ENCODE measurements at regions not wholly inside any gene's neighbourhood (a gene's known extent, or its start where the extent isn't known, plus 50 kb on each side); places are given as distances from the start of the nearest gene placed in this dataset.

- TF ChIP-seq CTCF (IDR thresholded peaks at IDR 0.05; ENCODE audit: low read depth, low read length) (no peak), EZH2phosphoT487 (IDR thresholded peaks at IDR 0.05; ENCODE audit: low read depth) (no peak)
These were observed 251.9 kb downstream of the FBXO15 start for GRCh38 chr18:73895701-73896100.

All from OCI-LY3 (cell line).